Panc1 (cell line): ENCODE measurements at regions not wholly inside any gene's neighbourhood (a gene's known extent, or its start where the extent isn't known, plus 50 kb on each side); places are given as distances from the start of the nearest gene placed in this dataset.

Experiments
- ATAC-seq: fragments of 200-7000 bp; cut with Tn5 transposase; 2 replicates; pipeline ENCODE4 v1.9.1; 2020; ENCODE audit warnings: mild to moderate bottlenecking, moderate library complexity
- BruUV-seq: library from RNA; stranded (reverse); fragments of 400-500 nt; replicated peaks from 2 replicates; lab custom pipeline; 2021; lab: Mats Ljungman, UMichigan
- CTCF ChIA-PET: fragments of 300-600 bp; sonication (Branson Sonifier 250); formaldehyde crosslinking; loops from one replicate; lab custom pipeline; 2022; ENCODE audit warnings: antibody characterized with exemption; lab: Charles Lee
- POLR2A ChIA-PET: fragments of 300-600 bp; sonication (Branson Sonifier 250); formaldehyde crosslinking; loops from one replicate; lab custom pipeline; 2022; ENCODE audit warnings: antibody characterized with exemption; lab: Charles Lee
- DNase-seq: peaks from one replicate; pipeline ENCODE4 v3.0.0-alpha.2; 2010; ENCODE audit warnings: low read depth, low spot score
- H3K27ac ChIP-seq: 2 replicates; pipeline ENCODE4 v1.5.1; 2011; ENCODE audit warnings: mild to moderate bottlenecking, low read length, inconsistent platforms
- H3K27me3 ChIP-seq: fragments of 200-500 bp; sonication (Bioruptor generic); 2 replicates; pipeline ENCODE4 v1.6.0; 2014; ENCODE audit warnings: low read length, inconsistent platforms; ENCODE audit not compliant: control insufficient read depth, insufficient read depth
- H3K36me3 ChIP-seq: fragments of 200-500 bp; sonication (Bioruptor generic); 2 replicates; pipeline ENCODE4 v1.5.1; 2014; ENCODE audit warnings: inconsistent platforms, mild to moderate bottlenecking, low read length, moderate library complexity; ENCODE audit not compliant: control insufficient read depth, insufficient read depth
- H3K4me1 ChIP-seq: 2 replicates; pipeline ENCODE4 v1.5.1; 2011; ENCODE audit warnings: inconsistent platforms, mild to moderate bottlenecking, low read length, moderate library complexity; ENCODE audit not compliant: control insufficient read depth, insufficient read depth
- H3K4me3 ChIP-seq, 2 experiments: 2 replicates each; pipeline ENCODE4 v1.5.1; 2011 to 2012; ENCODE audit warnings: low read depth in 2 of 2, low read length in 2 of 2, mild to moderate bottlenecking in 2 of 2, inconsistent platforms in 1 of 2, moderate library complexity in 1 of 2
- H3K9me3 ChIP-seq: fragments of 200-500 bp; sonication (Bioruptor generic); 2 replicates; pipeline ENCODE4 v1.5.1; 2014; ENCODE audit warnings: low read depth, mild to moderate bottlenecking, inconsistent platforms, low read length, moderate library complexity; ENCODE audit not compliant: control insufficient read depth, insufficient read depth
- CTCF ChIP-seq: fragments of 450-650 bp; IDR thresholded peaks from 2 replicates; pipeline ENCODE4 v1.5.1; 2017; ENCODE audit warnings: mild to moderate bottlenecking
- POLR2AphosphoS5 ChIP-seq: IDR thresholded peaks from 2 replicates; pipeline ENCODE4 v1.6.1; 2012; ENCODE audit warnings: mild to moderate bottlenecking, low read depth, low read length, moderate library complexity
- REST ChIP-seq, 2 experiments: IDR thresholded peaks; 2 replicates each; pipeline ENCODE4 v1.6.1; 2011 to 2012; ENCODE audit warnings: low read depth in 2 of 2, control low read depth in 1 of 2, low read length in 1 of 2, mild to moderate bottlenecking in 1 of 2, moderate library complexity in 1 of 2; ENCODE audit not compliant: insufficient read depth in 1 of 2
- SIN3A ChIP-seq: IDR thresholded peaks from 2 replicates; pipeline ENCODE4 v1.6.1; 2012; ENCODE audit warnings: low read depth, mild to moderate bottlenecking, low read length, moderate library complexity, borderline replicate concordance; ENCODE audit not compliant: insufficient read depth
- TCF7L2 ChIP-seq: IDR thresholded peaks from 2 replicates; pipeline ENCODE4 v1.6.1; 2011; ENCODE audit warnings: mild to moderate bottlenecking, low read depth, low read length, inconsistent platforms
- in situ Hi-C: cut with HindIII; loops from 2 replicates; pipeline ENCODE4 v1.10.0; 2016; ENCODE audit warnings: low sequenced_read_pairs, low pct_unique_long_range_greater_than_20kb
- intact Hi-C: fragments of 100-400 bp; cut with micrococcal nuclease; formaldehyde crosslinking; loops from one replicate; pipeline ENCODE4 v1.10.0; 2022; ENCODE audit not compliant: unreplicated experiment

- ATAC-seq (no peak), DNase-seq (no peak)
- intact Hi-C loops = no loop called here
- in situ Hi-C loops = no loop called here
- Histone ChIP-seq H3K27me3 (no peaks in the 10 kb centered on the region), H3K27ac (no peak overlapping the region), H3K36me3 (no peaks in the 10 kb centered on the region), H3K4me3 (no peak overlapping the region), H3K9me3 (no peaks in the 10 kb centered on the region), H3K4me1 (no peaks in the 10 kb centered on the region)
- BruUV-seq = no TSS peak
- ChIA-PET CTCF (no interaction called here), POLR2A (no interaction called here)
- TF ChIP-seq POLR2AphosphoS5 (no peak), TCF7L2 (no peak), CTCF (no peak), SIN3A (no peak), REST (IDR thresholded peaks at IDR 0.05; ENCODE audit: insufficient read depth in 1 of 2, low read depth in 2 of 2, low read length in 1 of 2) (no peak)
Observed at GRCh38 chr13:89843621-89844020, 1503.9 kb upstream of the MIR17HG start.

GRCh38 chr13:89845874-89846273, 1501.6 kb upstream of the MIR17HG start:
- DNase-seq (no peak), ATAC-seq (no peak)
- no peaks in the 10 kb centered on the region for H3K9me3 ChIP-seq
- in situ Hi-C loops = no loop called here
- H3K27me3 ChIP-seq = no peaks in the 10 kb centered on the region
- ChIA-PET POLR2A (no interaction called here), CTCF (no interaction called here)
- H3K4me3 ChIP-seq = no peak overlapping the region
- TF ChIP-seq TCF7L2 (no peak), REST (IDR thresholded peaks at IDR 0.05; ENCODE audit: insufficient read depth in 1 of 2, low read depth in 2 of 2, low read length in 1 of 2) (no peak), SIN3A (no peak), CTCF (no peak), POLR2AphosphoS5 (no peak)
- H3K4me1 ChIP-seq = no peaks in the 10 kb centered on the region
- intact Hi-C loops = no loop called here
- BruUV-seq = no TSS peak
- H3K36me3 ChIP-seq = no peaks in the 10 kb centered on the region
- H3K27ac ChIP-seq = no peak overlapping the region
